Small intestine (tissue), 7 donors: ENCODE measurements at regions not wholly inside any gene's neighbourhood (a gene's known extent, or its start where the extent isn't known, plus 50 kb on each side); places are given as distances from the start of the nearest gene placed in this dataset.

Source experiments
- DNase-seq, 2 donors: peaks; one replicate each; pipeline versions ENCODE4 v3.0.0 to v3.0.0-alpha.2; 2013
- FAIRE-seq: peaks from 2 replicates; lab custom pipeline; 2012; peaks lifted over from hg19 to GRCh38; lab: Jason Lieb, UNC
- H3K27ac ChIP-seq, 3 donors: one replicate each; pipeline ENCODE4 v1.5.1; 2013; ENCODE audit warnings: low read length in 2 of 3, mild to moderate bottlenecking in 2 of 3, control low read depth in 1 of 3, inconsistent platforms in 1 of 3, low read depth in 1 of 3, moderate library complexity in 1 of 3
- H3K27me3 ChIP-seq, 3 donors: one replicate each; pipeline ENCODE4 v1.6.1; 2013; ENCODE audit warnings: low read length in 3 of 3, inconsistent platforms in 1 of 3; ENCODE audit not compliant: control insufficient read depth in 3 of 3, insufficient read depth in 3 of 3
- H3K36me3 ChIP-seq, 3 donors: one replicate each; pipeline ENCODE4 v1.6.1; 2013; ENCODE audit warnings: low read length in 3 of 3, inconsistent platforms in 1 of 3, low read depth in 1 of 3, mild to moderate bottlenecking in 1 of 3, moderate library complexity in 1 of 3; ENCODE audit not compliant: control insufficient read depth in 3 of 3, insufficient read depth in 2 of 3
- H3K4me1 ChIP-seq, 3 donors: one replicate each; pipeline ENCODE4 v1.6.1; 2013; ENCODE audit warnings: low read length in 2 of 3, inconsistent platforms in 1 of 3, low read depth in 1 of 3, mild to moderate bottlenecking in 1 of 3, moderate library complexity in 1 of 3; ENCODE audit not compliant: control insufficient read depth in 3 of 3, insufficient read depth in 2 of 3
- H3K4me3 ChIP-seq, 3 donors: one replicate each; pipeline ENCODE4 v1.5.1; 2013; ENCODE audit warnings: low read length in 3 of 3, control low read depth in 1 of 3, inconsistent platforms in 1 of 3, low read depth in 1 of 3, mild to moderate bottlenecking in 1 of 3, moderate library complexity in 1 of 3
- H3K9me3 ChIP-seq, 2 donors: one replicate each; pipeline ENCODE4 v1.6.1; 2013; ENCODE audit warnings: low read depth in 1 of 2, low read length in 1 of 2; ENCODE audit not compliant: control insufficient read depth in 2 of 2, insufficient read depth in 1 of 2
- WGBS, 3 donors: extraction: QIAGEN DNeasy Blood & Tissue Kit; methylation state at CpG; one replicate each; pipeline ENCODE4 v1.1.7; 2013; 5-methylcytosine and 5-hydroxymethylcytosine counted together
- donor health status: healthy with polysubstance abuse.
- donor health status: control.
- donor health status: control.
- donor health status: Bipolar disorder and iron deficiency.
- donor health status: healthy.

- WGBS, 3 donors: 86 to 96% (median 94%) methylated on average over 3 of the region's 3 CpGs
These were observed 235.1 kb upstream of the ANKRD55 start for GRCh38 chr5:56468277-56468676.

DNA sequence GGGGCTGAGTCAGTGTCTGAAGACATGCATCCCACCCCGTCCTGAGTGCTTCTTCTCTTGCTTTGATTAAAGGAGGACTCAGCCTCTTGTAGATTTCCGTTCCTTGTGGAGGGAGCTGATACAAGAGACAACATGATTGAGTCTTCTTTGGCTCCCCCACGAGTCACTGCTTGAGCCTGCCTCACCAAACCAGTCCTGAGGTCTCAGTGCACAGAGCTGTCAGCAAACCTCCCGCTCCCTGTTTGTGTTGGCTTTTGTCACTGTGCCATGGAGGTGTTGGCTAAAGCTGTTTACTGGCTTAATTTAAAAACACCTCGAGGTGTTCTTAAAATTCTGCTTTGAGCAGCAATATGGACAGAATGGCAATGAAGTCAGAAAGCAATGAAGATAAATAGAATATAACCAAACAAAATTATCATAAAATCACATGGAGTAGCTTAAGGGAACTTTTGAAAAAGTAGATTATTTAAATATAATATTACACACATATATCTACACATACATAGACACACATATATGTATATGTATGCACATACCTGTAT is 234.1 kb upstream of the ANKRD55 start:
- Histone ChIP-seq H3K27me3 (no peaks in the 10 kb centered on the region), H3K27ac (no peak overlapping the region), H3K4me3 (no peak overlapping the region), H3K36me3 (no peaks in the 10 kb centered on the region), H3K4me1 (peaks cover 0 to 11% (median 0%) of the 10 kb centered on the region in 3 donors), H3K9me3 (no peaks in the 10 kb centered on the region)
- WGBS, 3 donors: 77 to 82% (median 79%) methylated on average over 5 of the region's 5 CpGs
- DNase-seq (no peak), FAIRE-seq (no peak)

More at GRCh38 chr5:56468277-56468676, 235.1 kb upstream of the ANKRD55 start:
- H3K9me3 ChIP-seq: no peaks in the 10 kb centered on the region
- no peak overlapping the region for H3K4me3 ChIP-seq
- no peaks in the 10 kb centered on the region for H3K27me3 ChIP-seq
- no peaks in the 10 kb centered on the region for H3K36me3 ChIP-seq
- peaks cover 0 to 11% (median 0%) of the 10 kb centered on the region in 3 donors for H3K4me1 ChIP-seq
- no peak for DNase-seq
- no peak for FAIRE-seq
- no peak overlapping the region for H3K27ac ChIP-seq

DNA sequence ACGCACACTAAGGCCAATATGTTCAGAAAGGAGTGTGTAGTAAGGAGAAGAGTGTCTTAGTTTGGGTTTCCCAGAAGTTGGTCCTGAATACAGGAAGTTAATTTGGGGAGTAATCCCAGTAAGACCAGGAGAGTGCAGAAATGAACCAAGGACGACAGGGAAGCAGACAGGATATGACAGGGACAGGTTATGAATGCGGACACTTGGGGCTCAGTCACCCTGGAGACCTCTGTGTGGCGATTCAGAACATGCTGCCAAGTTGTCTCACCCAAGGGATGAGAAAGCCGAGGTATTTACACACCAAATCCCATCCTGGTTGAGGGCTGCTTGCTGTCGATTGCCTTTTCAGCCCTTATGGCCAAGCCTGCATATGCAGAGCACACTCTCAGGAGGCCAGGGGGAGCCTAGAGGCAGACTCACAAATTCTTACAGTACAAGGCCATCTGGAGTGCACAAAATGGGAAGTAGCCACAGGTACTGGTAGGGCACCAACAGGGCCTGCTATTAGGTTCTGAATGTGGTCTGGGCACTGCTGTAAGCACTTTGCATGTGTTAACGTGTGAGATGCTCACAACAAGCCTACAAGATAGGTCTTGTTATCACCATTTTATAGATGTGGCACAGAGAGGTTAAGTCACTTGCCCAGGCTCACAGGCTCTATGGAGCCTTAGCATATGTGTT is 233.1 kb upstream of the ANKRD55 start:
- no peaks in the 10 kb centered on the region for H3K9me3 ChIP-seq
- no peaks in the 10 kb centered on the region for H3K36me3 ChIP-seq
- no peaks in the 10 kb centered on the region for H3K27me3 ChIP-seq
- FAIRE-seq: no peak
- H3K4me3 ChIP-seq: no peak overlapping the region
- DNase-seq: no peak
- WGBS, 3 donors: 90 to 94% (median 92%) methylated on average over 7 of the region's 7 CpGs
- no peak overlapping the region for H3K27ac ChIP-seq
- peaks cover 0 to 11% (median 0%) of the 10 kb centered on the region in 3 donors for H3K4me1 ChIP-seq

DNA sequence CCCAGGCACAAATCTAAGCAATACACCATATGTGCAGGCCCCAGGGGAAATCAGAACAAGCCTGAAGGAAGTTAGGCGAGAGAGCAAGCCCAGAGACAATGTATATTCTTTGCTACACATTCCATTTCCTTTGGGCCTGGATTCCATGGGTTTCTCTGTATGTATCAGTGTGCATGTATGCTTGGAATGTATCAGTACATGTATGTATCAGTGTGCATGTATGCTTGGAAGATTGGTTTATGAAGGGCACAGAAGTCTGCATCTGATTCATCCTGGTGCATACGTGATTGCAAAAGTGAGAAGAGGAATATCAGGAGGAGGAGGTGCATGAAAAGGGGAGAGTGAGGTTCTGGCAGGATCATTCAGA is 232.6 kb upstream of the ANKRD55 start:
- peak overlapping the region in 1 of 3 donors; percentile 14 for H3K27ac ChIP-seq
- no peaks in the 10 kb centered on the region for H3K27me3 ChIP-seq
- H3K4me3 ChIP-seq: no peak overlapping the region
- no peaks in the 10 kb centered on the region for H3K9me3 ChIP-seq
- FAIRE-seq (no peak), DNase-seq (no peak)
- H3K4me1 ChIP-seq: peaks cover 0 to 14% (median 0%) of the 10 kb centered on the region in 3 donors
- H3K36me3 ChIP-seq: no peaks in the 10 kb centered on the region
- 83 to 94% (median 84%) methylated on average over 2 of the region's 2 CpGs for WGBS, 3 donors

GRCh38 chr5:56464935-56465768 is 232.0 kb upstream of the ANKRD55 start:
- Histone ChIP-seq H3K9me3 (no peaks in the 10 kb centered on the region), H3K36me3 (no peaks in the 10 kb centered on the region), H3K4me3 (no peak overlapping the region), H3K27ac (peak overlapping the region in 1 of 3 donors; percentile 14), H3K4me1 (peaks cover 0 to 20% (median 0%) of the 10 kb centered on the region in 3 donors), H3K27me3 (no peaks in the 10 kb centered on the region)
- FAIRE-seq (no peak), DNase-seq (peak in 1 of 2 donors; percentile 42)
- 61 to 64% (median 62%) methylated on average over 10 of the region's 10 CpGs for WGBS, 3 donors

DNA sequence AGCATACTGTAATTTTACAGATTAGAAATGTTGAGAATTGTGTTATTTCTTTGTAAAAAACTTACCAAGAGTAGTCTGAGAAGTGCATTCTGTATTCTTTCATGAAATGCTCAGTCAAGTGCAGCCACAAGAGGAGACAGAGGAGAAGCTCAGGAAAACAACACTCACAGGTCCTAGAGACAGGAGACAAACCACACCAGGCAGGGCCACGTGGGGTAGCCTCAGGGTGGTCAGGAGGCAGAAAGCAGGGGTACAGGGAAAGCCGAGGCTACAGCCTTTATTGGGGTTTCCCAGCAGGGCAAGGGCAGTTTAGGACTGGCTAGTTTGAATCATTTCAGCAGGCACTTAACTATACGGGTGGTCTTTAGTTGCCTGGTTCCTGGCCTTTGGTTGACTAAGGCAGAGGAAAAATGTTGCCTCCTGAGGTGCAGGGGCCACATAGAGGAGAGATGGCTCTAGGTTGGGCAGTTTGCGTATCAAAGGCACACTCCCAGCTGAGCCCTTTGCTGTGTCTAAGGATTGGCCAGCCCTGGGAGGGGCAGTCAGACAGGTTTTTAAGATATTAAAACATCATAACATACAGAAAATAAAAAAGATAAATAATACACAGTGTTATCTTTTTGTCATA is 230.9 kb upstream of the ANKRD55 start:
- Histone ChIP-seq H3K27ac (no peak overlapping the region), H3K36me3 (no peaks in the 10 kb centered on the region), H3K4me1 (peaks cover 0 to 20% (median 0%) of the 10 kb centered on the region in 3 donors), H3K4me3 (no peak overlapping the region), H3K9me3 (no peaks in the 10 kb centered on the region), H3K27me3 (no peaks in the 10 kb centered on the region)
- 79 to 89% (median 86%) methylated on average over 4 of the region's 4 CpGs for WGBS, 3 donors
- FAIRE-seq: no peak
- DNase-seq: no peak

DNA sequence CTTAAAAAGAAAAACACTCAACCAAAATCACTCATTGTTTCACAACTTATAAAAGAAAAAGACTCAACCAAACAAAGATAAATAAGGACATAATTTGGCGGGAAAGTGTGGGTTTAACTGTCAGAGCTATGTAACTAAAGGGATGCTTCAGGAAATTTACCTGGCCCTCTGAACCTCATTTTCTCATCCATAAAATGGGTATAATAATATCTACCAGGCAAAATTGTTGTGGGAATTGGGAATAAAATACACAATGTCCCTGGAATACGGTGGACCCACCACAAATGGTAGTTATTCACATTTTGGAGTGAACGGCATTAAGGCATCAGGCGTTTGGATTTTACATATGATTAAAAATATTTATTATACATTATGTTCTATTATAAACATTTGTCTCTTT is 228.5 kb upstream of the ANKRD55 start:
- DNase-seq (no peak), FAIRE-seq (no peak)
- Histone ChIP-seq H3K27ac (no peak overlapping the region), H3K27me3 (no peaks in the 10 kb centered on the region), H3K36me3 (no peaks in the 10 kb centered on the region), H3K4me1 (peaks cover 0 to 20% (median 0%) of the 10 kb centered on the region in 3 donors), H3K9me3 (no peaks in the 10 kb centered on the region), H3K4me3 (no peak overlapping the region)
- 72 to 97% (median 94%) methylated on average over 4 of the region's 4 CpGs for WGBS, 3 donors

DNA sequence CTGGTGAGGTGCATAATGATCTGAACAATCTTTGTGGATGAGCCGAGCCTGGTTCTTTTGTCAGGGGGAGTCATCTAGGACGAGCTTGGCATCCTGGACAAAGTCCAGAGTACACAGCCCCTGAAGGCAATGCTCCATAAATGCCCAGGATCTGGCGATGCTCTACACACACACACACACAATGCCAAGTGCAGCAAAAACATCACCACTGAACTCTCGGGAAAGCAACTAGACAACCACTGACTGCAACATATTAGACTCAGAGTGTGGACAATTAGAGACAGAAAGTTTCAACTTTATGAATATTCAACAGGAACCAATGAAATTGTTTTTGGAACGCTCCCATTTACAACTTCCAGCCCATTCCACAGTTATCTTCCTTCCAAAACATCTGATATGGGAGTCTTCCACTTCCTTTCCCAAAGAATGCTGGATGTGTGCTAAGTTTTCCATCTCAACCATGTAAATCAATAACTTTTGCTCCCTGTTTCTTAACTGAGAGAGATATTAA is 227.6 kb upstream of the ANKRD55 start:
- Histone ChIP-seq H3K4me1 (peaks cover 0 to 20% (median 0%) of the 10 kb centered on the region in 3 donors), H3K4me3 (no peak overlapping the region), H3K9me3 (no peaks in the 10 kb centered on the region), H3K27ac (no peak overlapping the region), H3K36me3 (no peaks in the 10 kb centered on the region), H3K27me3 (no peaks in the 10 kb centered on the region)
- no peak for FAIRE-seq
- peak in 1 of 2 donors; percentile 50 for DNase-seq
- WGBS, 3 donors: 10 to 52% (median 43%) methylated on average over 5 of the region's 5 CpGs
